ENCODE measurements at regions not wholly inside any gene's neighbourhood (a gene's known extent, or its start where the extent isn't known, plus 50 kb on each side); places are given as distances from the start of the nearest gene placed in this dataset.

DNA sequence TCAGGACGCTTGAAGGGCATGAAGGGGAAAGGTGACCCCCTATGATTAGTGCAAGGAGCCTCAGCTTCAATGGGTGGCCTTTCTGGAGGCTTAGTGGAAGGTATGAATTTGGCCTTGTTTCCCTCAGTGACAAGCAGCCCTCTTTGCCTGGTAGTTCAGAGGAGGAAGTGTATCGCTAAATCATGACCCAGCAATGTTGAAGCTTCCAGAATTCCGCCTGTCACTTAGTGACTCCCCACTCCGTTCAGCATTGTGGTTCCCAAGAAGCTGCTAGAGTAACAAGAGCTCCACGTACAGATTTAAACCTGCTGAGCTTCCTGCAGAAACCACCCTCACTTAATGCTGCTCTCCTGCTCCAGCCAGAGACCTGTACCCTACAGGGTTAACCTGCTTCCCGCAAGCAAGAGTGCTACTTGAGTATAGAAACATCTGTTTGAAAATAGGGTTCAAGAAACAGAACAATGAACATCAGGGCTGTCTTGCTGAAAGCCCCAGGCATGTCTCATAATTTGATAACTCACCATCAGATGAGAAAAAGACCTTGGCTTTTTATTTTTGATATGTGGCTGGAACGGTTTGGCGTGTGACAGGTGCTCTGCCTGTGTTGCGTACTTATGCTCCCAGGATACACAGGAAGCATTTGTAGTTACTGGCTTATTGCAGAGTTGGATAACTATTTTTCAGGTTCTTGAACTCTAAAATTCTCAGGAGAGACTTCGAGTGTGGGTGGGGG, 105.2 kb downstream of the UCHL1 start:
- Histone ChIP-seq H4K20me1 (ENCODE audit: control insufficient read depth, insufficient read depth) (no peaks in the 10 kb centered on the region), H3K4me3 (no peak overlapping the region), H3K9ac (ENCODE audit: control insufficient read depth, insufficient read depth, low read length) (no peak overlapping the region), H3K4me1 (ENCODE audit: control insufficient read depth, insufficient read depth, low read length) (no peaks in the 10 kb centered on the region), H3K4me2 (ENCODE audit: control insufficient read depth, insufficient read depth) (no peak overlapping the region), H2AFZ (ENCODE audit: control insufficient read depth, low read depth, low read length) (no peak overlapping the region), H3K9me3 (replicated peaks; ENCODE audit: control insufficient read depth, insufficient read depth, low read length) (no peaks in the 10 kb centered on the region; the same call in 2 of the 3 replicates), H3K27ac (ENCODE audit: control insufficient read depth, insufficient read depth) (no peak overlapping the region), H3K79me2 (ENCODE audit: control insufficient read depth, insufficient read depth, low read length) (no peaks in the 10 kb centered on the region), H3K27me3 (replicated peaks in 1 of 2; ENCODE audit: control insufficient read depth in 2 of 2, insufficient read depth in 2 of 2, low read length in 1 of 2) (peaks cover 11% of the 10 kb centered on the region in 2 experiments), H3K36me3 (ENCODE audit: control insufficient read depth in 2 of 2, insufficient read depth in 2 of 2, low read length in 1 of 2) (no peaks in the 10 kb centered on the region)
- in situ Hi-C loops (cut with MboI) (no loop called here), intact Hi-C loops (cut with micrococcal nuclease; ENCODE audit: unreplicated experiment) (no loop called here)
- FAIRE-seq (no peak), DNase-seq (ENCODE audit: low read depth, low spot score) (no peak), ATAC-seq (no peak)
- SMC1A ChIA-PET (ENCODE audit: uncharacterized antibody, unreplicated experiment), result interaction anchor here (1.1 kb wide), 1 partner anchor 139 kb away, joined by 3 read pairs; no protein-coding TSS in a partner anchor
- RAD21 ChIA-PET (ENCODE audit: unreplicated experiment), result no interaction called here
- 24% methylated on average over 10 of the region's 10 CpGs for WGBS (ENCODE audit: insufficient coverage, insufficient replicate concordance, low lambda C conversion rate, missing lambda C conversion rate)
- TF ChIP-seq ZBED1 (IDR thresholded peaks at IDR 0.05; ENCODE audit: borderline replicate concordance), result no peak
- TF ChIP-seq, protein P1, sequence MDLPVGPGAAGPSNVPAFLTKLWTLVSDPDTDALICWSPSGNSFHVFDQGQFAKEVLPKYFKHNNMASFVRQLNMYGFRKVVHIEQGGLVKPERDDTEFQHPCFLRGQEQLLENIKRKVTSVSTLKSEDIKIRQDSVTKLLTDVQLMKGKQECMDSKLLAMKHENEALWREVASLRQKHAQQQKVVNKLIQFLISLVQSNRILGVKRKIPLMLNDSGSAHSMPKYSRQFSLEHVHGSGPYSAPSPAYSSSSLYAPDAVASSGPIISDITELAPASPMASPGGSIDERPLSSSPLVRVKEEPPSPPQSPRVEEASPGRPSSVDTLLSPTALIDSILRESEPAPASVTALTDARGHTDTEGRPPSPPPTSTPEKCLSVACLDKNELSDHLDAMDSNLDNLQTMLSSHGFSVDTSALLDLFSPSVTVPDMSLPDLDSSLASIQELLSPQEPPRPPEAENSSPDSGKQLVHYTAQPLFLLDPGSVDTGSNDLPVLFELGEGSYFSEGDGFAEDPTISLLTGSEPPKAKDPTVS (IDR thresholded peaks at IDR 0.05; ENCODE audit: low read depth, low read length), result no peak
- TF ChIP-seq ZNF217 (IDR thresholded peaks at IDR 0.05), result no peak
- CTCF ChIA-PET, result no interaction called here
- POLR2A ChIA-PET, result no interaction called here
- no TSS peak for BruUV-seq (replicated peaks)

DNA sequence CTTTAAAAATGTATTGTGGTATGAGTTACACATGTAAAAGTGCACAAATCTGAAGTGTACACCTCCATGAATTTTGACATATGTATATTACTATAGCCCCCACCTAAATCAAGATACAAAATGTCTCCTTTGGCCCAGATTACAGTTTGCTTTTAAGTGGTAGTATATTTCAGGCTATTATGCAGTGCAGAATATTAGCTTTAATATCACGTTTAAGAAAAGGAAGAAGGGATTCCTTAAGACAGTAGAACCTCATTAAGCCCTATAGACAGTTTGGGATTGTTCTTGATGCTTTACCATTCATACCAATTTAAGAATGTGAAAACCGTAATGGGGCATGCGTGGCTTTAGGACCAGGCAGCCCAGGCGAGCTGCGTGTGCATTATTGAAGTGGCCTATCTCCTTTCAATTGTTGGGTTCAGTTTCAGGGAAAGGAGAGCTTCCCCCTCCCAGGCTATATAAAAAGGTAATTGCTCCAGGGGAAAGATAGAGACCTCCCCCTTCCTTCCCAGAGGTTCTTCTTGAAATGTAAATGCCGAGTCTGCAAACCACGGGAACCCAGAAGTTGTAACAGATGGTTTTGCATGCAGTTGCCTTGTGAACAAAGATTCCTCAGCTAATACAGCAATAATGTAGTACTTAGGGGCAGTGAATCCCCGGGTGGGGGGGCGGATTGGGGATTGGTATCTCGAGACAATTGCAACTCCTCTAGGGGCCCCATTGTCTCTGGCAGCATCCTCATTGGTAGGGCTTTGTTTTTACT, 106.1 kb downstream of the UCHL1 start:
- CTCF ChIA-PET, result no interaction called here
- Histone ChIP-seq H3K9ac (ENCODE audit: control insufficient read depth, insufficient read depth, low read length) (no peak overlapping the region), H4K20me1 (ENCODE audit: control insufficient read depth, insufficient read depth) (no peaks in the 10 kb centered on the region), H2AFZ (ENCODE audit: control insufficient read depth, low read depth, low read length) (no peak overlapping the region), H3K27ac (ENCODE audit: control insufficient read depth, insufficient read depth) (no peak overlapping the region), H3K4me2 (ENCODE audit: control insufficient read depth, insufficient read depth) (no peak overlapping the region), H3K4me3 (no peak overlapping the region), H3K4me1 (ENCODE audit: control insufficient read depth, insufficient read depth, low read length) (no peaks in the 10 kb centered on the region), H3K27me3 (replicated peaks in 1 of 2; ENCODE audit: control insufficient read depth in 2 of 2, insufficient read depth in 2 of 2, low read length in 1 of 2) (peaks cover 11% of the 10 kb centered on the region in 2 experiments), H3K36me3 (ENCODE audit: control insufficient read depth in 2 of 2, insufficient read depth in 2 of 2, low read length in 1 of 2) (no peaks in the 10 kb centered on the region), H3K9me3 (replicated peaks; ENCODE audit: control insufficient read depth, insufficient read depth, low read length) (no peaks in the 10 kb centered on the region; the same call in 2 of the 3 replicates), H3K79me2 (ENCODE audit: control insufficient read depth, insufficient read depth, low read length) (no peaks in the 10 kb centered on the region)
- RAD21 ChIA-PET (ENCODE audit: unreplicated experiment), result no interaction called here
- BruUV-seq (replicated peaks), result no TSS peak
- FAIRE-seq (no peak), DNase-seq (ENCODE audit: low read depth, low spot score) (no peak), ATAC-seq (no peak)
- POLR2A ChIA-PET, result no interaction called here
- WGBS (ENCODE audit: insufficient coverage, insufficient replicate concordance, low lambda C conversion rate, missing lambda C conversion rate), result 31% methylated on average over 10 of the region's 10 CpGs
- intact Hi-C loops (cut with micrococcal nuclease; ENCODE audit: unreplicated experiment), result no loop called here
- in situ Hi-C loops (cut with MboI), result no loop called here
- SMC1A ChIA-PET (ENCODE audit: uncharacterized antibody, unreplicated experiment), result no interaction called here
- no peak for TF ChIP-seq HCFC1 (IDR thresholded peaks at IDR 0.05; ENCODE audit: low read length)
- no peak for TF ChIP-seq IRF4 (IDR thresholded peaks at IDR 0.05; ENCODE audit: low read depth, low read length)
- TF ChIP-seq, protein P2, sequence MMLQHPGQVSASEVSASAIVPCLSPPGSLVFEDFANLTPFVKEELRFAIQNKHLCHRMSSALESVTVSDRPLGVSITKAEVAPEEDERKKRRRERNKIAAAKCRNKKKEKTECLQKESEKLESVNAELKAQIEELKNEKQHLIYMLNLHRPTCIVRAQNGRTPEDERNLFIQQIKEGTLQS (IDR thresholded peaks at IDR 0.05; ENCODE audit: borderline replicate concordance, extremely low read depth, low read depth, low read length), result no peak
- no peak for TF ChIP-seq DPF2 (IDR thresholded peaks at IDR 0.05)
